HG03103 (cell line): ENCODE measurements at regions not wholly inside any gene's neighbourhood (a gene's known extent, or its start where the extent isn't known, plus 50 kb on each side); places are given as distances from the start of the nearest gene placed in this dataset.
"Not testable (repeated sequence)": the region's sequence is repeated elsewhere in the genome, so short reads cannot be mapped to it uniquely, and the experiment has no call there.

Source experiments
- ATAC-seq: cut with Tn5 transposase; IDR thresholded peaks from one replicate; pipeline ENCODE4 v1.9.1; 2021; ENCODE audit warnings: low read depth; ENCODE audit not compliant: unreplicated experiment

DNA sequence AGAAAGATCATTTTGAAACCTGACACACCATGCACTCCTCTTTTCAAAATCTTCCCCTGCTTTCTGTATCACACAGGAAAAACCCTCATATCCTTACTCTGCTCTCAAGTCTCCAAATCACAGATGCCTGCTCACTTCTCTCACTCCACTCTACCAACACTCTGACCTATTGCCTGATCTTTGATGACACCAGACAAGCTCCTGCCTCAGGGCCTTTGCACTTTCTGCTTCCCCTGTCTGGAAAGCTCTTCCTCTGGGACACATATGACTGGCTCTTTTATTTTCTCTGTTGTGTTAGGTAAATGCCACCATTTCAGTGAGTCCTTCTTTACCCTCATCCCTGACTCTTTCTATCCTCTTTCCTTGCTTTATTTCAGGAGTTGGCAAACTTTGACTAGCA, 1300.7 kb upstream of the ZEB2 start:
- no peak for ATAC-seq

DNA sequence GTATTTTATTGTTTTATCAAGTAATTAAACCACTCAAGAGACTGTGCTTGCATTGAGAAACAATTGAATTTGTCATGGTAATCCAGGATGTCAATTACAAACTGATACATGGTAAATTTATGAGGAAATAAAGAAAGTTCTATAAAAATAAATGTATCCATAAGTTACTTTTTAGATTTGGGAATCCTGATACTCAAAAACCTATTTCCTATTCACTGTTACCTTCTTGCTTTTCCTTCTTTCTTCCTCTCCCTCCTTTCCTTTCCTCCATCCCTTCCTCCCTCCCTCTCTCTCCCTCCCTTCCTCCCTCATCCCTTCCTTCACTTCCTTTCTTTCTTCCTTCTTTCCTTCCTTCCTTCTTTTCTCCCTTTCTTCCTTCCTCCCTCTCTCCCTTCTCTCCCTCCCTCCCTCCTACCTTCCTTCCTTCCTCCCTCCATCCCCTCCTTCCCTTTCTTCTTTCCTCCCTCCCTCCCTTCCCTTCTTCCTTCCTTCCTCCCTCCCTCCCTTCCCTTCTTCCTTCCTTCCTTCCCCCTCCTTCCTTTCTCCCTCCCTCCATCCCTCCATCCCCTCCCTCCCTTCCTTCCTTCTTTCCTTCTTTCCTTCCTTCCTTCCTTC, 1299.1 kb upstream of the ZEB2 start:
- ATAC-seq, result no peak

- ATAC-seq, result no peak
Observed at GRCh38 chr2:145815933-145816332, 1296.0 kb upstream of the ZEB2 start.

GRCh38 chr2:145813481-145813880, 1293.6 kb upstream of the ZEB2 start:
- ATAC-seq, result no peak

DNA sequence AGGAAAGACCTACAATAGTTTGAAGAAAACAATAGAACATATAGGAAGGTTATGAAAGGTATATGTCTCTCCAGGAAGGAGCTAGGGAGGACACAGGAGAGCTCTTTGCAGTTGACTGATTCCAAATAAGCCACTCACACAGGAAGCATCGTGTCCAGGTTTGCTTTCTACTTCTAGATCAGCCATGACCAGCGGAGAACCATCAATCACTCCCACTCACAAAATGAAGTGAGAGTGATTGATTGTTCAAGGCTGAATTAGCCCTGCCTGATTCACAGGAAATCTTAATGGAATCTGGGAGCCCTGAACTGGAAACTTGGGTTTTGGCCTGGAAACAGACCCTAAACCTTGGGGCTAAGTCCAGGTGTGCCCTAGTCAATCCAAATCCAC, 1292.2 kb upstream of the ZEB2 start:
- no peak for ATAC-seq

DNA sequence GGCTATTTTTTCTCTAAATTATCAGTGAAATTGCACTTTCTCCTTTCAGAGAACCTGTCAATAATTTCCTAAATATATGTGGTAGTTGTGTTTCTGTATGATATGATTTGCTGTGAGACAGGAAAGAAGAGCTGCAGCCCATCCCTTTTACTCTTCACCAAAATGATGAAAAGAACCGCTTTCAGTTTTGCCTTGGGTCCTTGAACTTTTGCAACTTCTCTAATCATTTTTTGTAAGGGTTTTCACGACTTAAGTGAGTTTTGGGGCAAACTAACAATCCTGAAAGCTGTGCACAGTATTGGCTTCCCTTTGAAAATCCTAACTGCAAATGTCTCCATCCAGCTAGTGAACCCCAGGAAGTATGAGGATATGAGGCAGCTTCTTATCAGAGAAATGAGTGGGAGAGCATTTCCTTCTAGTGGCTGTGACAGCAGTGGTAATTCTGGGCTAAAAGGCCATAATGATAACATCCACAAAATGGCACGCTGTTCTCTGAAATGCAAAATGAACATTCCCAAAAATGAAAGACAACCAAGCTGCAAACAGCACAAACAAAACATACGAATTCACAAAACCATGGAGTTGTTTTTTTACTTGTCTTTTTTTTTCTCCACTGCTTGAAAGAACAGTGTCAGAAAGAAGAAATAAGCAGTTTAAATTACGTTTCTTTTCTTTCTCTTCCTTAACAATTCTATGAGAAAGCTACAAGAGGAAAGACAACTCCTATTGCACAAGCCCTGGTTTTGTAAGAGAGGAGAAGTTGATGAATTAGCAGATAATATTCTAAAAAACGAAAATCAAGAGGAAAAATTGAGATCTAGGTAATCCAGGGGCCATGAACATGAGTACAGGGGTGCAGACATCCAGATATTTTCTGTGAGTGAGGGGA, 1291.6 kb upstream of the ZEB2 start:
- no peak for ATAC-seq

GRCh38 chr2:145807968-145808367, 1288.0 kb upstream of the ZEB2 start:
- ATAC-seq, result no peak

GRCh38 chr2:145807554-145807953, 1287.6 kb upstream of the ZEB2 start:
- ATAC-seq, result no peak

- ATAC-seq, result no peak
Observed at GRCh38 chr2:145806546-145806945, 1286.6 kb upstream of the ZEB2 start.

GRCh38 chr2:145802133-145802532, 1282.2 kb upstream of the ZEB2 start:
- ATAC-seq, result no peak

DNA sequence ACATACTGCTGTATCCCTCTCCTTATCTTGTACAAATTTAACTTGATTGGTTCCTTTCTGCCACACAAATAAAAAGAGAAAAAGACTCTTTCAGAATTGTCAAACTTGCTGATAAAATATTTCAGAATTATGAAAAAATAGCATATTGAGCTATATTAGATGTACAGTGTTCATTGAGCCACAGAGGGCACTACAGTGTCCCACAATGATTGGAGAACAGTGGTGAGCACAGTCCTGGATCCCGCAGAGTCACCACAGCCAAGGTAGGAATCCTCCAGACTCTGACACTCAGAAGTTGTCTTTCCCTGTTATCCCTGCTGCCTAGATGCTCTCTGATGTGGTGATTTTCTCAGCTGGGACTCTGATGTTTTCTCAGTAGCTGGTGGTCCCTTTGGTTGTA, 1281.3 kb upstream of the ZEB2 start:
- no peak for ATAC-seq

GRCh38 chr2:145800151-145801091, 1280.5 kb upstream of the ZEB2 start:
- ATAC-seq, result no peak

DNA sequence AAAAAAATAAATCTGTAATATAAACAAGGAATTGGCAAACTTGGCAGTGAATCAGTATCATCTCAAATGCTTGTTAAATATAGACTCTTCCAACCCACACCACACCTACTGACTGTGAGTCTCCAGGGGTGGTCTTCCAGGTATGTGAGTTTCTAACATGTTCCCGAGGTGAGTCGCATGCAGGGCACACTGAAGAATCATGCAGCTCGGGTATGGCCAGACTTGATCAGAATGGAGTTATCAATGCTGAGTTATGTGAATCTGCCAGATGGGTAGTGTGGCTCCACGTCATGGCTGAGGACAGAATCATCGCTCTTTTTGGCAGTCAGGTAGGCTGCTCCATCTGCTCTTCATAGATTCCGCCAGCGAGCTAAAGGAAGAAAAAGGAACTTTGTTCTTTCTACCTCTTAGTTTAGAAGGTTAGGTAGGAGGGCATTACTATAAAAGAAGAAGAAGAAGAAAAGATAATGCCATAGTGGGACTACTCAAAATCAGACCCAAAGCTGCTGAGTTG, 1279.7 kb upstream of the ZEB2 start:
- no peak for ATAC-seq

DNA sequence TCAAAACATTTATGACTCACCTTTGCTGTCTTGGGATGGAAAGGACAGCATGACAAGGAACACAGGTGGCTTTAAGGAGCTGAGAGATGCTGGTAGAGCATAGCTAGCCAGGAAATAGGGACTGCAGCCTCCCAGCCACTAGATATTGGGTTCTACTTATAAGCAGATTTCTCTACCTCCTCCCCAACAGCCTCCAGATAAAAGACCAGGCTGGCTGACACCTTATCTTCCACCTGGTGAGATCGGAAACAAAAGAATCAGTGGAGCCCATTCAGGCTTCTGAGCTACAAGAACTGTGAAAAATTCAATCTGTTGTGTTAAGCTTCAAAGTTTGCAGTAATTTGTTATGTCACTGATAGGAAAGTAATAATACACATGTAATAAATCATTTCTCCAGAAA, 1278.5 kb upstream of the ZEB2 start:
- ATAC-seq, result no peak

- no peak for ATAC-seq
Observed at GRCh38 chr2:145797692-145798091, 1277.8 kb upstream of the ZEB2 start.

DNA sequence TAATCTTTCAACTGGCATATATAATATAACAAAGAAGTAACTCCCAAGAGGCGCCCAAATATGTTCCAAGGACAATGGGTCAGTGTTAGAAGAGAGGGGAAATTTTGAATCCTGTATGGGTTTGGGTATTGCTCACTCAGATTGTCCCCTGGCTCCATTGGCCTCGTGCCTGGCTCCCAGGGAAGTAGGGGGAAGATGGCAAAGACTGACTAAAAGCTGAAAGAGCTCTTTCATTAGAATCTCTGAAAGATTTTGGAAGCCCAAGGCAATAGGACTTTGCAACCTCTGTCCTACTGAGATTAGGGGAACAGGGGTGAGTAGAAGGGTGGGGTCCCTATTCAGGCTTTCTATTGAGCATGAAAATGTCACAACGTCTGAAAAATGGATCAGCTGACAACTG, 1272.8 kb upstream of the ZEB2 start:
- no peak for ATAC-seq

GRCh38 chr2:145789636-145790035, 1269.7 kb upstream of the ZEB2 start:
- ATAC-seq, result no peak

GRCh38 chr2:145787597-145788361, 1267.9 kb upstream of the ZEB2 start:
- not testable (repeated sequence) for ATAC-seq

DNA sequence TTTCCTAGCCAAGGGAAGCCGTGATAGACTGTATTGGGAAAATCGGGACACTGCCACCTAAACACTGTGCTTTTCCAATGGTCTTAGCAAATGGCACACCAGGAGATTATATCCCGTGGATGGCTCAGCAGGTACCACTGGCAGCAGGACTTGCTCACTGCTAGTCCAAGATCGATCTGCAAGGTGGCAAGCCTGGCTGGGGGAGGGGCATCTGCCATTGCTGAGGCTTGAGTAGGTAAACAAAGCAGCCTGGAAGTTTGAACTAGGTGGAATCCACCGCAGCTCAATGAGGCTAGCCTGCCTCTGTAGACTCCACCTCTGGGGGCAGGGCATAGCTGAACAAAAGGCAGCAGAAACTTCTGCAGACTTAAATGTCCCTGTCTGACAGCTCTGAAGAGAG, 1262.7 kb upstream of the ZEB2 start:
- ATAC-seq, result not testable (repeated sequence)

GRCh38 chr2:145777914-145778313, 1258.0 kb upstream of the ZEB2 start:
- ATAC-seq, result no peak
